Large intestine (tissue), 3 donors: ENCODE measurements at regions not wholly inside any gene's neighbourhood (a gene's known extent, or its start where the extent isn't known, plus 50 kb on each side); places are given as distances from the start of the nearest gene placed in this dataset.

ENCODE experiments used
- DNase-seq, 2 donors: peaks; one replicate each; pipeline versions ENCODE4 v3.0.0 to v3.0.0-alpha.2; 2013
- H3K27ac ChIP-seq: one replicate; pipeline ENCODE4 v1.5.1; 2013; ENCODE audit warnings: low read length
- H3K27me3 ChIP-seq: 2 replicates; pipeline ENCODE4 v1.6.1; 2013; ENCODE audit warnings: low read length; ENCODE audit not compliant: control insufficient read depth, insufficient read depth
- H3K36me3 ChIP-seq: 2 replicates; pipeline ENCODE4 v1.6.1; 2013; ENCODE audit warnings: low read length; ENCODE audit not compliant: control insufficient read depth, insufficient read depth
- H3K4me1 ChIP-seq: one replicate; pipeline ENCODE4 v1.6.1; 2013; ENCODE audit warnings: low read length; ENCODE audit not compliant: control insufficient read depth, insufficient read depth
- H3K4me3 ChIP-seq: one replicate; pipeline ENCODE4 v1.5.1; 2013; ENCODE audit warnings: low read length
- H3K9me3 ChIP-seq: one replicate; pipeline ENCODE4 v1.6.1; 2013; ENCODE audit warnings: mild to moderate bottlenecking, low read depth, low read length, moderate library complexity; ENCODE audit not compliant: control insufficient read depth
- WGBS: methylation state at CpG from one replicate; pipeline ENCODE4 v1.1.5; 2013; ENCODE audit warnings: low lambda C conversion rate; ENCODE audit not compliant: insufficient coverage; 5-methylcytosine and 5-hydroxymethylcytosine counted together

DNA sequence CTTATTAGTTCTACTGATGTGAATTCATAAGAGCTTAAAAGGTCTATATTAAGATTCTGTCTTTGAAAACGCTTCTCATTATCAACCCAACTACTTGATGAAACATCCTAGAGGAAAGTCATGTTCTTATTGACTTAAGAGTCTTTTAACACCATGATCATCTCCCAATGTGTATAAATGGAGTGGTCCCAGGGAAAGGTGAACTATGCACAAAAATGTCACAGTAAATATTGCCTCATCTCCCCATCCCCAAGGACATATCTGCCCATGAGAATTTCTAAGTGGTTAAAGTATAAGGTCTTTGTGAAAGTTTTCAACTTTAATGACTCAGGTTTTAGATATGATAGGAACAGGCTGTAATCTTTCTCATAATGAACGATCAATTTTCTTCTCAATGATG, 240.1 kb downstream of the IRS1 start:
- Histone ChIP-seq H3K4me1 (no peaks in the 10 kb centered on the region), H3K4me3 (no peak overlapping the region), H3K27me3 (no peaks in the 10 kb centered on the region), H3K36me3 (no peaks in the 10 kb centered on the region), H3K9me3 (no peaks in the 10 kb centered on the region), H3K27ac (no peak overlapping the region)
- WGBS = 71% methylated on average over 1 of the region's 2 CpGs
- no peak for DNase-seq

DNA sequence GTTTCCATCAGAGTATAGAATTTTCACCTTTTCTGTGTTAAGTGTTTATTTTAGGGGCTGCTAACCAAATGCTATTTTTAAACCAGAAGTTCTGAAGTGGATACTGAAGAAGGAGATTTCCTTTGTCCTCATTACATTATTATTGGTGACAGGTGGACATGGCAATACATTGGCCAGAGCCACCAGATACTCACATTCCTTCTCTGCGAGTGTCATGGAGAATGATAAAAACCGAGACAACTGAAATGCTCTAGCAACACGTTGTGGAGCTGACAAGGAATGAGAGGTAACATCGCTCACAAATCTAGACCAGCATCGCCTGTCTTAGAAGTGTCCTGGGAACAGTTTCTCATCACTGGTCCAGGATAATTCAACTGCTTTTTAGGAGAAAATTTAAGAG, 241.2 kb downstream of the IRS1 start:
- no peaks in the 10 kb centered on the region for H3K27me3 ChIP-seq
- H3K36me3 ChIP-seq = no peaks in the 10 kb centered on the region
- WGBS = 60% methylated on average over 1 of the region's 5 CpGs
- DNase-seq = no peak
- H3K9me3 ChIP-seq = no peaks in the 10 kb centered on the region
- H3K27ac ChIP-seq = no peak overlapping the region
- H3K4me1 ChIP-seq = no peaks in the 10 kb centered on the region
- no peak overlapping the region for H3K4me3 ChIP-seq

DNA sequence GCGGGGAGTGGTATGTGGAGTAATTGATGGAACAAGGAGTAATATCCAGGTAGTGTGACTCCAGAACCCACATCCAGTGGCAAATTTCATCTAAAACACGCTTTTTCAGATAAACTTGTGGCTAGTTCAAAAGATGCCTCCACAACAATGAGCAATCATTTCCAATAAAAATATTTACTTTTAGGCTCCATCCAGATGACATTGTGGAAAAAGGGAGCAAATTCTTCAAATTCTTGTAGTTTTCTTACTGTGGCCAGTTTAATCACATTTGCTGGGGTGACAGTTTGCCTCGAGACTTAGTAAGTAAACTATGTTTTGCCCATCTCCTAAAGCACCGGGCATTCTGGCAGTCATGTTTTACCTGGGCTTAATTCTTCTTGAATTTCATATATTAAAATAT, 243.6 kb downstream of the IRS1 start:
- H3K4me3 ChIP-seq = no peak overlapping the region
- no peaks in the 10 kb centered on the region for H3K27me3 ChIP-seq
- WGBS = no CpG with 5 or more reads among the region's 4 CpGs
- peaks cover 5% of the 10 kb centered on the region for H3K4me1 ChIP-seq
- no peak overlapping the region for H3K27ac ChIP-seq
- no peaks in the 10 kb centered on the region for H3K9me3 ChIP-seq
- DNase-seq = no peak
- H3K36me3 ChIP-seq = no peaks in the 10 kb centered on the region

DNA sequence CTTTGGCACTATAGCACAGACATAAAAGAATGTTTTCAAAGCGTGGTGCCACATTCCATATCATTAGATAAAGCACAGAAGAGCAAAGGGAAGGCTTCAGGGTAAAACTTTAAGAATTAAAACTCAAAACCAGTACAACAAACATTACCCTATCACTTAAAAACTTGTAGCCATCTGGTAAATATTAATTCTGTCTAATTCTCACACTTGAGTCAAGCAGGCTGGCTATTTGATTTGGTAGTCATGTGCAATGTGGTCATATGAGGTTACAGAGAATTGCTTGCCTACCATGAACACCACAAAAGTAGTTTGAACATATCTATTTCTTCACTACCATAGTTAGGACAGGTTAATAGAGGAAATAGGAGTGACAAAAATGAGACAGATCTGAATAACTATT, 244.9 kb downstream of the IRS1 start:
- Histone ChIP-seq H3K27ac (no peak overlapping the region), H3K27me3 (no peaks in the 10 kb centered on the region), H3K36me3 (no peaks in the 10 kb centered on the region), H3K4me3 (no peak overlapping the region), H3K4me1 (peaks cover 5% of the 10 kb centered on the region), H3K9me3 (no peaks in the 10 kb centered on the region)
- DNase-seq = no peak
- WGBS = no CpG with 5 or more reads among the region's 1 CpG

DNA sequence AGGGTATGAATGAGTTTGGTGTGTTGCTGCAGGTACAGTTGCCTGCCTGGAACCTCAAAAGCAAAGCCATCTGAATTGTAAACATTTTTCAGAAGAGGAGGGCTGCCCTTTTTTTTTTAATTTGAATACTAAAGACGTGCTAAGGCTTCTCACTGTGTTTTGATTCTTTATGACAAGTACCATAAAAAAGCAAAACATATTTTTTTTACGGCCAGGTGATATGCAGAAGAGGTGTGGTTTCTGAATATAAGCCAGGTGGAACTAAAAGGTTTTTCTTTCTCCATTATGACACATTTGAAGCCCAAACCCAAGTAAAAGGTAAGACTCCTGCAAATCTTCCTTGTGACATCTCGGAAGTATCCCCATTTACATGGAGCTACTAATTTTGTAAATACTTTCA, 246.3 kb downstream of the IRS1 start:
- Histone ChIP-seq H3K36me3 (no peaks in the 10 kb centered on the region), H3K27me3 (no peaks in the 10 kb centered on the region), H3K4me3 (no peak overlapping the region), H3K9me3 (no peaks in the 10 kb centered on the region), H3K4me1 (peaks cover 5% of the 10 kb centered on the region), H3K27ac (no peak overlapping the region)
- no peak for DNase-seq
- WGBS = 83% methylated on average over 1 of the region's 3 CpGs

DNA sequence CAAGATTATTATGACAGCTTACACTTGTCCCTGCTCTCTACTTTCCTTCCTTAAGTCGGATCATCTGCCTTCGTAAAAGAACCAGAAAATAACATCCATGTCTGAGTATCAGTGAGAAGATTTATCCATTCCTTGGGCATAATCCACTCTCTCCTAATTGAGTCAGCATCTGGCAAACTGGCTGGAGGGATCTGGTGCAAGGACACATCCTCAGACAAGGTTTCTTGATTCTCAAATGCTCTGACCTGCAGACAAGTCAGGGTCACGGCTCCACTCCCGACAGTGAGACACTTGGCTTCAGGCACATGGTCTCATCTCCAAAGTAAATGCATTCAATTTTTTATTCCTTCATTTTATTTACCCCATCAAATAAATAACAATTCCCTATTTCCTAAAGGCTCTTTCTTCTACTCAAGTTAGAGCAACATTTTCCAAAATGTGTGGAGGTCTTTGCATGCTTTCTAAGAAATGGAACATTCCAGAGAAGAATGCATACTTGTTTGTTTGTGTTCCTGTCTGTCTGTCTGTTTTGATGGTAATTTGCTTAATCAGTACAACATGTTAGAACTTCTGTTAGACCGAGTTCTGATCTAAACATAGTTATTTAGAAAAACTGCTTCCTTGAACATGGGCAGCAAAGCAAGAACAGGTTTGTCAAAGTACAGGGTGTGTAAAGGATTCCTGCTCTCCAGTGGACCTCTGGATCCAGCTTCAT, 246.9 kb downstream of the IRS1 start:
- DNase-seq = no peak
- Histone ChIP-seq H3K4me3 (no peak overlapping the region), H3K4me1 (peaks cover 5% of the 10 kb centered on the region), H3K9me3 (no peaks in the 10 kb centered on the region), H3K36me3 (no peaks in the 10 kb centered on the region), H3K27ac (no peak overlapping the region), H3K27me3 (no peaks in the 10 kb centered on the region)
- no CpG with 5 or more reads among the region's 5 CpGs for WGBS

DNA sequence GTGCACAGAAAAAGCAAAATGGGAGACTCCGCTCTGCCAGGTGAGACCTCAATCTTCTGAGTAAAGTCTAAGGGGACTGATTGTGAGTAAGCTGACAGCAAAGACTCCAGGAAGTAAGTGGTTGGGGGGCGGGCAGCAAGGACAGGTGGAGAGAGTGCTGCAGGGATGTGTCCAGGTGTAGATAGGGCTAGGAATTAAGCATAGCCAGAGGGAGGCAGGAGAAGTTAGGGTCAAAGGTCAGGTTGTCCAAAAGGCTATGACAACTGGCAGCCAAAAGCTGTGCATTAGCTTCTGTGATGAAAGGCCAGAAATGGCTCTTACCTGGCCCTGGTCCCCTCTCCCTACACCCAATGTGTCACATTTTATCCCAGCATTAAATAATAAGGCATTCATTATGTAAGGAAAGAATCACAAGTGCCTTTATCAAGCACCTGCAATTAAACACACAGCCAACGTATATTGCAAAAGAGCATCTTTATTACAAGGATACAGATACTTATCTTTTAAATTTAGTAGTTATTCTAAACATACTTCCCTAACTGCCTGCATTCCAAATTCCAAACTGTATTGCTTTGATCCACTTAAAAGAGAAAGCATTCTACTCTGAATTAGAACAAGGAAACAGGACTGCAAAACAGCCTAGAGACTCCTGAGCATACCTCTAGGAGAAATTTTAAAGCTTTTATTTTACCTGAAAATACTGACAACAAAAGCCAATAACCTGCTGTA, 247.9 kb downstream of the IRS1 start:
- H3K27ac ChIP-seq = no peak overlapping the region

DNA sequence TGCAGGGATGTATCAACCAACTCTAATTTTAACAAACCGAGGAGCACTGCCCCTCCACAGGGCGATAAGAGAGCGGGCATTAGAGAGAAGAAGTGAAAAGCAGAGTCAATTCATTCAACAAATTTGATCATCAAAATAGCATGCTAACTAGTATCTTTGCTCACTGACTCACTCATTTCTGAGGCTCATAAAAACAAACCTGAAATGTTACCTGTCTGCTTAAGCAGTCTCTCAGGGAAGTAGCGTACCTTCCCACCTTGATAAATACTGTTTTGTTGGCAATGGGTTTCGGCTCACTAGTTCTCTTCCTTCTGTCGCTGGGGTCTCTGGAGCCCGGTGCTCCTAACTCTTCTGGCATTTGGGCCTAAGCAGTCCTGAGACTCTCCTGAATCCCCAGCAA, 248.8 kb downstream of the IRS1 start:
- H3K27me3 ChIP-seq = no peaks in the 10 kb centered on the region
- H3K4me1 ChIP-seq = peaks cover 5% of the 10 kb centered on the region
- no peak overlapping the region for H3K27ac ChIP-seq
- no peaks in the 10 kb centered on the region for H3K36me3 ChIP-seq
- WGBS = no CpG with 5 or more reads among the region's 7 CpGs
- H3K9me3 ChIP-seq = no peaks in the 10 kb centered on the region
- H3K4me3 ChIP-seq = no peak overlapping the region
- no peak for DNase-seq

More for the DNA sequence above, 247.9 kb downstream of the IRS1 start:
- Histone ChIP-seq H3K4me1 (peaks cover 5% of the 10 kb centered on the region), H3K36me3 (no peaks in the 10 kb centered on the region), H3K27me3 (no peaks in the 10 kb centered on the region), H3K4me3 (no peak overlapping the region), H3K9me3 (no peaks in the 10 kb centered on the region)
- DNase-seq = peak in 1 of 2 donors; percentile 38
- 65% methylated on average over 2 of the region's 3 CpGs for WGBS

DNA sequence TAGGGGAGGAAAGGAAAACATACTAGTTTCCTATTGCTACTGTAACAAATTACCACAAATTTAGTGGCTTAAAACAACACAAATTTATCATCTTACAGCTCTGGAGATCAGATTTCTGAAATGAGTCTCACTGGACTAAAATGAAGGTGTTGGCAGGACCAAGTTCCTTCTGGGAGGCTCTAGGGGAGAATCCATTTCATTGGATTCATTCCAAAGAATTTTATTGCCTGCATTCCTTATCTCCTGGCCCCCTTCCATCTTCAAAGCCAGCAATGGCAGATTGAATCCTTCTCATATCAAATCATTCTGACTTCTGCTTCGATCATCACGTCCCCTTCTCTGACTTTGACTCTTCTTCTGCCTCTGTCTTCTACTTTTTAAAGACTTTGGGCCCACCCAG, 250.9 kb downstream of the IRS1 start:
- H3K4me1 ChIP-seq = peaks cover 5% of the 10 kb centered on the region
- no peak overlapping the region for H3K4me3 ChIP-seq
- no peaks in the 10 kb centered on the region for H3K9me3 ChIP-seq
- WGBS = 83% methylated on average over 2 of the region's 2 CpGs
- DNase-seq = no peak
- H3K36me3 ChIP-seq = no peaks in the 10 kb centered on the region
- no peak overlapping the region for H3K27ac ChIP-seq
- H3K27me3 ChIP-seq = no peaks in the 10 kb centered on the region

DNA sequence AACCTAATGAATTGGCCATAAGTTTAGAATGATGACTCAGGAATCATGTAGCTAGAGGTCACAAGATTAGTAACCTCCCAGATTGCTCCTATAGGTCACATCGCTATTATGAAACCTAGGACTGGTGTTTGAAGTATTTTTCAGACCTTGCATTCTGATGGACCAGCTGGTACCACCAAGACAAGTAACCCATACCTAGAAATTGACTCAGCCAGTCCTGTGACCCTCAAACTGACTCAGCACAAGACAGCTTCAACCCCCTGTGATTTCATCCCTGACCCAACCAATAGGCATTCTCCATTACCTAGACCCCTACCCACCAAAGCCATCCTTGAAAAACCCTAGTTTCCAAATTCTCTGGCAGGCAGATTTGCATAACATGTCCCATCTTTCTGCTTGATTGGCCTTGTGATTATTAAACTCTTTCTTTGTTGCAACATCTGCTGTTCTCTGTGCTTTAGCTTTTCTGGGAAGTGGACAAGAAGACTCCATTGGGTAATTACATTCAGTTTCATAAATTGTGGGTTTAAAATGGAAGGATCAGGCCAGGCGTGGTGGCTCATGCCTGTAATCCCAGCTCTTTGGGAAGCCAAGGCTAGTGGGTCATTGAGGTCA, 254.9 kb downstream of the IRS1 start:
- H3K4me3 ChIP-seq = no peak overlapping the region
- H3K9me3 ChIP-seq = peaks cover 2% of the 10 kb centered on the region
- WGBS = no CpG with 5 or more reads among the region's 2 CpGs
- no peaks in the 10 kb centered on the region for H3K4me1 ChIP-seq
- no peak for DNase-seq
- H3K27ac ChIP-seq = no peak overlapping the region
- H3K27me3 ChIP-seq = no peaks in the 10 kb centered on the region
- no peaks in the 10 kb centered on the region for H3K36me3 ChIP-seq
